MG63 (cell line): ENCODE measurements at regions not wholly inside any gene's neighbourhood (a gene's known extent, or its start where the extent isn't known, plus 50 kb on each side); places are given as distances from the start of the nearest gene placed in this dataset.
"Not testable (repeated sequence)": the region's sequence is repeated elsewhere in the genome, so short reads cannot be mapped to it uniquely, and the experiment has no call there.

ENCODE experiments used
- DNase-seq: peaks from one replicate; pipeline ENCODE4 v3.0.0-alpha.2; 2020
- H3K27me3 ChIP-seq: fragments of 250-450 bp; sonication (Bioruptor Pico); 2 replicates; pipeline ENCODE4 v1.5.1; 2020; ENCODE audit warnings: mild to moderate bottlenecking, moderate library complexity
- H3K36me3 ChIP-seq: fragments of 250-450 bp; sonication (Bioruptor Pico); 2 replicates; pipeline ENCODE4 v1.5.1; 2020; ENCODE audit warnings: mild to moderate bottlenecking, moderate library complexity
- H3K4me3 ChIP-seq: fragments of 250-450 bp; sonication (Bioruptor Pico); 2 replicates; pipeline ENCODE4 v1.5.1; 2020; ENCODE audit warnings: mild to moderate bottlenecking, moderate library complexity
- H3K9me3 ChIP-seq: fragments of 250-450 bp; sonication (Bioruptor Pico); 2 replicates; pipeline ENCODE4 v1.5.1; 2020; ENCODE audit warnings: mild to moderate bottlenecking, moderate library complexity

- Histone ChIP-seq H3K9me3 (no peaks in the 10 kb centered on the region), H3K36me3 (no peaks in the 10 kb centered on the region), H3K27me3 (no peaks in the 10 kb centered on the region), H3K4me3 (no peak overlapping the region)
- DNase-seq = no peak
Measured at GRCh38 chr15:68482246-68482645, 50.3 kb upstream of the ITGA11 start.

- H3K27me3 ChIP-seq = no peaks in the 10 kb centered on the region
- no peak for DNase-seq
- no peaks in the 10 kb centered on the region for H3K36me3 ChIP-seq
Measured at GRCh38 chr15:68483165-68483564, 51.2 kb upstream of the ITGA11 start.

GRCh38 chr15:68484220-68484619, 52.3 kb upstream of the ITGA11 start:
- no peak for DNase-seq
- no peaks in the 10 kb centered on the region for H3K27me3 ChIP-seq
- H3K36me3 ChIP-seq = no peaks in the 10 kb centered on the region
- no peaks in the 10 kb centered on the region for H3K9me3 ChIP-seq
- H3K4me3 ChIP-seq = no peak overlapping the region

More at GRCh38 chr15:68483165-68483564, 51.2 kb upstream of the ITGA11 start:
- no peak overlapping the region for H3K4me3 ChIP-seq
- H3K9me3 ChIP-seq = no peaks in the 10 kb centered on the region

- DNase-seq = peak; percentile 95
- Histone ChIP-seq H3K4me3 (peak overlapping the region; percentile 28), H3K9me3 (no peaks in the 10 kb centered on the region), H3K36me3 (no peaks in the 10 kb centered on the region), H3K27me3 (no peaks in the 10 kb centered on the region)
Measured at GRCh38 chr15:68484696-68485400, 52.9 kb upstream of the ITGA11 start.

- H3K9me3 ChIP-seq = no peaks in the 10 kb centered on the region
- H3K27me3 ChIP-seq = no peaks in the 10 kb centered on the region
- no peak overlapping the region for H3K4me3 ChIP-seq
- DNase-seq = peak; percentile 30
- no peaks in the 10 kb centered on the region for H3K36me3 ChIP-seq
Measured at GRCh38 chr15:68485721-68486360, 53.9 kb upstream of the ITGA11 start.

- DNase-seq = peak; percentile 61
- no peaks in the 10 kb centered on the region for H3K27me3 ChIP-seq
- H3K36me3 ChIP-seq = no peaks in the 10 kb centered on the region
- no peak overlapping the region for H3K4me3 ChIP-seq
- H3K9me3 ChIP-seq = no peaks in the 10 kb centered on the region
Measured at GRCh38 chr15:68487087-68487843, 55.3 kb upstream of the ITGA11 start.

- no peak overlapping the region for H3K4me3 ChIP-seq
- DNase-seq = no peak
- no peaks in the 10 kb centered on the region for H3K27me3 ChIP-seq
- H3K36me3 ChIP-seq = no peaks in the 10 kb centered on the region
- no peaks in the 10 kb centered on the region for H3K9me3 ChIP-seq
Measured at GRCh38 chr15:68488290-68488689, 56.3 kb upstream of the ITGA11 start.

GRCh38 chr15:68488966-68489365, 57.0 kb upstream of the ITGA11 start:
- no peak for DNase-seq
- no peaks in the 10 kb centered on the region for H3K9me3 ChIP-seq
- no peaks in the 10 kb centered on the region for H3K36me3 ChIP-seq
- no peak overlapping the region for H3K4me3 ChIP-seq
- no peaks in the 10 kb centered on the region for H3K27me3 ChIP-seq

- Histone ChIP-seq H3K4me3 (no peak overlapping the region), H3K9me3 (no peaks in the 10 kb centered on the region), H3K36me3 (no peaks in the 10 kb centered on the region), H3K27me3 (no peaks in the 10 kb centered on the region)
- DNase-seq = no peak
Measured at GRCh38 chr15:68489421-68489820, 57.5 kb upstream of the ITGA11 start.

GRCh38 chr15:68491415-68492106, 59.6 kb upstream of the ITGA11 start:
- no peak for DNase-seq
- Histone ChIP-seq H3K4me3 (no peak overlapping the region), H3K9me3 (no peaks in the 10 kb centered on the region), H3K36me3 (no peaks in the 10 kb centered on the region), H3K27me3 (no peaks in the 10 kb centered on the region)

- Histone ChIP-seq H3K4me3 (no peak overlapping the region), H3K27me3 (no peaks in the 10 kb centered on the region), H3K36me3 (no peaks in the 10 kb centered on the region), H3K9me3 (no peaks in the 10 kb centered on the region)
- peak; percentile 90 for DNase-seq
Measured at GRCh38 chr15:68492855-68493254, 60.9 kb upstream of the ITGA11 start.

- H3K36me3 ChIP-seq = no peaks in the 10 kb centered on the region
- no peaks in the 10 kb centered on the region for H3K9me3 ChIP-seq
- H3K27me3 ChIP-seq = no peaks in the 10 kb centered on the region
- no peak overlapping the region for H3K4me3 ChIP-seq
- DNase-seq = no peak
Measured at GRCh38 chr15:68493629-68494028, 61.7 kb upstream of the ITGA11 start.

- no peaks in the 10 kb centered on the region for H3K9me3 ChIP-seq
- H3K36me3 ChIP-seq = no peaks in the 10 kb centered on the region
- no peak overlapping the region for H3K4me3 ChIP-seq
- H3K27me3 ChIP-seq = no peaks in the 10 kb centered on the region
- no peak for DNase-seq
Measured at GRCh38 chr15:68494573-68495110, 62.7 kb upstream of the ITGA11 start.

GRCh38 chr15:68495221-68495950, 63.4 kb upstream of the ITGA11 start:
- Histone ChIP-seq H3K27me3 (no peaks in the 10 kb centered on the region), H3K36me3 (no peaks in the 10 kb centered on the region), H3K4me3 (no peak overlapping the region), H3K9me3 (no peaks in the 10 kb centered on the region)
- DNase-seq = no peak

GRCh38 chr15:68495981-68496705, 64.2 kb upstream of the ITGA11 start:
- Histone ChIP-seq H3K27me3 (no peaks in the 10 kb centered on the region), H3K36me3 (no peaks in the 10 kb centered on the region), H3K9me3 (no peaks in the 10 kb centered on the region), H3K4me3 (no peak overlapping the region)
- DNase-seq = no peak

GRCh38 chr15:68496751-68497150, 64.8 kb upstream of the ITGA11 start:
- not testable (repeated sequence) for H3K36me3 ChIP-seq, H3K27me3 ChIP-seq, H3K4me3 ChIP-seq, DNase-seq, H3K9me3 ChIP-seq
